NCI-H146 treated with DMSO at 0.1 percent for 48 hours (cell line): ENCODE measurements at regions not wholly inside any gene's neighbourhood (a gene's known extent, or its start where the extent isn't known, plus 50 kb on each side); places are given as distances from the start of the nearest gene placed in this dataset.

Experiments
- DNase-seq: peaks from one replicate; lab custom pipeline; 2025; ENCODE audit not compliant: unreplicated experiment; lab: John Stamatoyannopoulos, UW

- DNase-seq = no peak
These were observed 484.0 kb upstream of the FZD8 start for GRCh38 chr10:36126076-36126475.

- no peak for DNase-seq
These were observed 477.4 kb upstream of the FZD8 start for GRCh38 chr10:36119455-36119854.

GRCh38 chr10:36118314-36118713 lies 476.2 kb upstream of the FZD8 start:
- no peak for DNase-seq

GRCh38 chr10:36117890-36118289 lies 475.8 kb upstream of the FZD8 start:
- no peak for DNase-seq

GRCh38 chr10:36117231-36117630 lies 475.1 kb upstream of the FZD8 start:
- no peak for DNase-seq

- DNase-seq = no peak
These were observed 474.6 kb upstream of the FZD8 start for GRCh38 chr10:36116731-36117130.

GRCh38 chr10:36116040-36116439 lies 473.9 kb upstream of the FZD8 start:
- DNase-seq = no peak

- no peak for DNase-seq
These were observed 473.3 kb upstream of the FZD8 start for GRCh38 chr10:36115364-36115763.

GRCh38 chr10:36114913-36115312 lies 472.8 kb upstream of the FZD8 start:
- DNase-seq = no peak

- no peak for DNase-seq
These were observed 472.0 kb upstream of the FZD8 start for GRCh38 chr10:36114141-36114540.

- no peak for DNase-seq
These were observed 469.6 kb upstream of the FZD8 start for GRCh38 chr10:36111676-36112075.

GRCh38 chr10:36110097-36110496 lies 468.0 kb upstream of the FZD8 start:
- DNase-seq = no peak

- no peak for DNase-seq
These were observed 467.4 kb upstream of the FZD8 start for GRCh38 chr10:36109399-36110023.

GRCh38 chr10:36097696-36098095 lies 455.6 kb upstream of the FZD8 start:
- no peak for DNase-seq

GRCh38 chr10:36096576-36096975 lies 454.5 kb upstream of the FZD8 start:
- no peak for DNase-seq

GRCh38 chr10:36094096-36094495 lies 452.0 kb upstream of the FZD8 start:
- DNase-seq = no peak

- DNase-seq = no peak
These were observed 450.0 kb upstream of the FZD8 start for GRCh38 chr10:36092116-36092515.

- no peak for DNase-seq
These were observed 448.9 kb upstream of the FZD8 start for GRCh38 chr10:36091007-36091406.

GRCh38 chr10:36089790-36090440 lies 447.8 kb upstream of the FZD8 start:
- DNase-seq = no peak

- no peak for DNase-seq
These were observed 445.2 kb upstream of the FZD8 start for GRCh38 chr10:36087006-36088005.

- no peak for DNase-seq
These were observed 433.1 kb upstream of the FZD8 start for GRCh38 chr10:36075196-36075595.
